Stomach (tissue), 4 donors: ENCODE measurements at regions not wholly inside any gene's neighbourhood (a gene's known extent, or its start where the extent isn't known, plus 50 kb on each side); places are given as distances from the start of the nearest gene placed in this dataset.

Experiments
- CTCF ChIP-seq, 7 experiments: fragments of 450-650 bp in 4 of 7; fragments of 200-600 bp in 3 of 7; sonication (generic) in 3 of 7; IDR thresholded peaks; one replicate each; pipeline ENCODE4 v1.5.1; 2016 to 2019; ENCODE audit warnings: antibody characterized with exemption in 7 of 7, control low read depth in 2 of 7, mild to moderate bottlenecking in 1 of 7
- EP300 ChIP-seq: sonication (generic); formaldehyde crosslinking; IDR thresholded peaks from one replicate; pipeline ENCODE4 v1.6.1; 2017; ENCODE audit warnings: antibody characterized with exemption
- POLR2A ChIP-seq, 4 donors: fragments of 450-650 bp; IDR thresholded peaks; one replicate each; pipeline ENCODE4 v1.6.1; 2016; ENCODE audit warnings: antibody characterized with exemption in 4 of 4, control low read depth in 2 of 4, mild to moderate bottlenecking in 1 of 4, moderate library complexity in 1 of 4
- POLR2AphosphoS5 ChIP-seq, 3 donors: sonication (generic); formaldehyde crosslinking; IDR thresholded peaks; one replicate each; pipeline ENCODE4 v1.6.1; 2016; ENCODE audit warnings: antibody characterized with exemption in 3 of 3

- TF ChIP-seq CTCF (IDR thresholded peaks at IDR 0.05) (no peak), POLR2AphosphoS5 (IDR thresholded peaks at IDR 0.05) (no peak), POLR2A (IDR thresholded peaks at IDR 0.05) (no peak), EP300 (no peak)
Observed at GRCh38 chr3:153614140-153614539, 452.1 kb downstream of the RAP2B start.
